Loucy (cell line): ENCODE measurements at regions not wholly inside any gene's neighbourhood (a gene's known extent, or its start where the extent isn't known, plus 50 kb on each side); places are given as distances from the start of the nearest gene placed in this dataset.

ENCODE experiments used
- H2AFZ ChIP-seq: fragments of 200-600 bp; sonication (generic); 2 replicates; pipeline ENCODE4 v1.6.0; 2016; ENCODE audit warnings: antibody characterized with exemption, mild to moderate bottlenecking, low read length, moderate library complexity
- H3F3A ChIP-seq: fragments of 200-600 bp; 2 replicates; pipeline ENCODE4 v1.6.0; 2016; ENCODE audit warnings: antibody characterized with exemption, low read depth, mild to moderate bottlenecking
- H3K27me3 ChIP-seq: fragments of 200-600 bp; sonication (generic); 2 replicates; pipeline ENCODE4 v1.6.1; 2014; ENCODE audit warnings: low read length, mild to moderate bottlenecking; ENCODE audit not compliant: insufficient read depth, poor library complexity, severe bottlenecking
- H3K36me3 ChIP-seq: fragments of 200-600 bp; sonication (generic); 2 replicates; pipeline ENCODE4 v1.6.1; 2016; ENCODE audit warnings: low read length; ENCODE audit not compliant: insufficient read depth
- H3K4me1 ChIP-seq: fragments of 200-600 bp; sonication (generic); 2 replicates; pipeline ENCODE4 v1.5.1; 2014; ENCODE audit warnings: low read length, mild to moderate bottlenecking; ENCODE audit not compliant: insufficient read depth, poor library complexity, severe bottlenecking
- H3K4me2 ChIP-seq: fragments of 200-600 bp; sonication (generic); 2 replicates; pipeline ENCODE4 v1.6.0; 2014; ENCODE audit warnings: antibody characterized with exemption, low read length, low read depth, mild to moderate bottlenecking; ENCODE audit not compliant: poor library complexity, severe bottlenecking
- H3K4me3 ChIP-seq: fragments of 200-600 bp; sonication (generic); 2 replicates; pipeline ENCODE4 v1.5.1; 2014; ENCODE audit warnings: low read length, mild to moderate bottlenecking, mixed read lengths; ENCODE audit not compliant: poor library complexity, severe bottlenecking
- H3K79me2 ChIP-seq: fragments of 200-600 bp; sonication (generic); 2 replicates; pipeline ENCODE4 v1.6.1; 2014; ENCODE audit warnings: low read length; ENCODE audit not compliant: insufficient read depth
- H3K9ac ChIP-seq: fragments of 200-600 bp; sonication (generic); 2 replicates; pipeline ENCODE4 v1.6.0; 2014; ENCODE audit warnings: mild to moderate bottlenecking, low read depth, low read length, moderate library complexity; ENCODE audit not compliant: poor library complexity, severe bottlenecking
- H3K9me2 ChIP-seq: fragments of 200-600 bp; sonication (generic); replicated peaks from 2 replicates; pipeline ENCODE4 v1.6.1; 2016; ENCODE audit warnings: low read depth, low read length, mixed read lengths
- H3K9me3 ChIP-seq: fragments of 200-600 bp; sonication (generic); 2 replicates; pipeline ENCODE4 v1.6.1; 2014; ENCODE audit warnings: mild to moderate bottlenecking, antibody characterized with exemption, low read length, low read depth; ENCODE audit not compliant: insufficient read depth
- H4K20me1 ChIP-seq: fragments of 200-600 bp; sonication (generic); 2 replicates; pipeline ENCODE4 v1.6.0; 2014; ENCODE audit warnings: antibody characterized with exemption, low read length, mild to moderate bottlenecking; ENCODE audit not compliant: insufficient read depth, poor library complexity, severe bottlenecking
- EZH2phosphoT487 ChIP-seq: fragments of 200-600 bp; IDR thresholded peaks from 2 replicates; pipeline ENCODE4 v1.6.1; 2018; ENCODE audit warnings: antibody characterized with exemption, mild to moderate bottlenecking, moderate library complexity, borderline replicate concordance
- TF ChIP-seq, protein P1 (sequence below): fragments of 200-600 bp; sonication (generic); conservative IDR thresholded peaks from 2 replicates; pipeline ENCODE4 v1.5.1; 2014; ENCODE audit warnings: mild to moderate bottlenecking, antibody characterized with exemption, low read length

DNA sequence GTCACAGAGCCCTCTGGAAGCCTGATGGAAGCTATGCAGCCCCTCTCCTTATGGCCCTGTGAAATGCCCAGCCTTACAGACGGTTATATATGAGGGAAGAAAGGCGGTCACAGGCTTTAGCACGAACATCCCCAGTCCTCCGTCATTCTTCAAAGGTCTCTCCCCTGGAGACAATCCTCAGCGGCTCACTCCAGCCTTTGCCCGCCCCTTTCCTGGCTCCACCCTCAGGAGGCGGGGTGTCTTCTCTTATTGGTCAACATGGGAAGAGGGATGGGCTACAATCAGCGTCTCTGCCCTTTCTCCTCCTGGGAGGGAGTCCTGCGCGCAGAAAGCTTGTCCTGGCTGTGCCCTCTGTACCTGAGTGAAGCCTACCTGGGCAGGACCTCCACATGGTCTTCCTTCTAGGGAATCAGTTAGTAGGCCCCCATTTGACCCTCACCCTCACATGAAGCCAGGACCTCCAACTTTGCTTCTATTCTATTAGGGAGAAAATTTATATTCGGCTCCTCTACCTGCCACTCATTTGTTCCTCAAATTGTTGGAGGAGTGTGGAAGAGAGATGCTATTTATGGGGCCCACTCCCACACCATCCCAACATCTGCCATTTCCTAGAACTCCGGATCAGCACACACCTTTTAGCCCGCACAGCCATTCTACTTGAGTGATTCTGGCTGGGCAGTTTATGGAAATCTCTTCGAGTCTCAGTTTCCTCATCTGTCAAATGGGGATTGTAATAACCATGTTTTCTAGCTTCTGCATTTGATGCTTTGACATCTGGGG is 112.9 kb upstream of the SLC6A11 start:
- no peaks in the 10 kb centered on the region for H3K36me3 ChIP-seq
- no peaks in the 10 kb centered on the region for H3F3A ChIP-seq
- no peak overlapping the region for H2AFZ ChIP-seq
- H3K9me3 ChIP-seq, result no peaks in the 10 kb centered on the region
- H3K4me2 ChIP-seq, result no peak overlapping the region
- no peaks in the 10 kb centered on the region for H3K79me2 ChIP-seq
- H3K4me1 ChIP-seq, result no peaks in the 10 kb centered on the region
- H3K4me3 ChIP-seq, result no peak overlapping the region
- TF ChIP-seq EZH2phosphoT487, result no peak
- TF ChIP-seq, protein P1, sequence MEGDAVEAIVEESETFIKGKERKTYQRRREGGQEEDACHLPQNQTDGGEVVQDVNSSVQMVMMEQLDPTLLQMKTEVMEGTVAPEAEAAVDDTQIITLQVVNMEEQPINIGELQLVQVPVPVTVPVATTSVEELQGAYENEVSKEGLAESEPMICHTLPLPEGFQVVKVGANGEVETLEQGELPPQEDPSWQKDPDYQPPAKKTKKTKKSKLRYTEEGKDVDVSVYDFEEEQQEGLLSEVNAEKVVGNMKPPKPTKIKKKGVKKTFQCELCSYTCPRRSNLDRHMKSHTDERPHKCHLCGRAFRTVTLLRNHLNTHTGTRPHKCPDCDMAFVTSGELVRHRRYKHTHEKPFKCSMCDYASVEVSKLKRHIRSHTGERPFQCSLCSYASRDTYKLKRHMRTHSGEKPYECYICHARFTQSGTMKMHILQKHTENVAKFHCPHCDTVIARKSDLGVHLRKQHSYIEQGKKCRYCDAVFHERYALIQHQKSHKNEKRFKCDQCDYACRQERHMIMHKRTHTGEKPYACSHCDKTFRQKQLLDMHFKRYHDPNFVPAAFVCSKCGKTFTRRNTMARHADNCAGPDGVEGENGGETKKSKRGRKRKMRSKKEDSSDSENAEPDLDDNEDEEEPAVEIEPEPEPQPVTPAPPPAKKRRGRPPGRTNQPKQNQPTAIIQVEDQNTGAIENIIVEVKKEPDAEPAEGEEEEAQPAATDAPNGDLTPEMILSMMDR, result no peak
- H3K27me3 ChIP-seq, result no peaks in the 10 kb centered on the region
- no peaks in the 10 kb centered on the region for H3K9me2 ChIP-seq
- no peaks in the 10 kb centered on the region for H4K20me1 ChIP-seq
- H3K9ac ChIP-seq, result no peak overlapping the region

DNA sequence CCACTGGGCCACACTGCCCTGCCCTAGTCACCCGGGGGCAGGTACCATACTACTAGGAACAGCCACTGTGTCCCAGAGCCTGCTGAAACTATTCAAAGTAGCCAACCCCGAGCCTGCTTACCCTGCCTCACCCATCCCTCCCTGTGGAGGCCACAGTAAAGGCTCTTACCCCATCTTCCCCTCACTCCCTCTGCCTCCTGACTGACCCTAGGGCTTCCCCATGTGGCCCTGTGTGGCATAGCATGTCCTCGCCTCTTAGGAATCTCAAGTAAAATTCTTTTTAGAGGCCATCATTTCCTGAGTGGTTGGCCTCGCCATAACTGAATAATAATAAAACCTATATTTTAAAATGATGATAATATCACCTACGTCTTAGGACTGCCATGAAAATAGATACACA is 112.2 kb upstream of the SLC6A11 start:
- Histone ChIP-seq H3K36me3 (no peaks in the 10 kb centered on the region), H3K4me1 (no peaks in the 10 kb centered on the region), H3K4me3 (no peak overlapping the region), H2AFZ (no peak overlapping the region), H3K27me3 (no peaks in the 10 kb centered on the region), H3F3A (no peaks in the 10 kb centered on the region), H3K9ac (no peak overlapping the region), H3K9me2 (no peaks in the 10 kb centered on the region), H3K9me3 (no peaks in the 10 kb centered on the region), H4K20me1 (no peaks in the 10 kb centered on the region), H3K4me2 (no peak overlapping the region), H3K79me2 (no peaks in the 10 kb centered on the region)
- TF ChIP-seq, protein P1, result no peak; the same call in 1 of the 2 replicates
- no peak for TF ChIP-seq EZH2phosphoT487

DNA sequence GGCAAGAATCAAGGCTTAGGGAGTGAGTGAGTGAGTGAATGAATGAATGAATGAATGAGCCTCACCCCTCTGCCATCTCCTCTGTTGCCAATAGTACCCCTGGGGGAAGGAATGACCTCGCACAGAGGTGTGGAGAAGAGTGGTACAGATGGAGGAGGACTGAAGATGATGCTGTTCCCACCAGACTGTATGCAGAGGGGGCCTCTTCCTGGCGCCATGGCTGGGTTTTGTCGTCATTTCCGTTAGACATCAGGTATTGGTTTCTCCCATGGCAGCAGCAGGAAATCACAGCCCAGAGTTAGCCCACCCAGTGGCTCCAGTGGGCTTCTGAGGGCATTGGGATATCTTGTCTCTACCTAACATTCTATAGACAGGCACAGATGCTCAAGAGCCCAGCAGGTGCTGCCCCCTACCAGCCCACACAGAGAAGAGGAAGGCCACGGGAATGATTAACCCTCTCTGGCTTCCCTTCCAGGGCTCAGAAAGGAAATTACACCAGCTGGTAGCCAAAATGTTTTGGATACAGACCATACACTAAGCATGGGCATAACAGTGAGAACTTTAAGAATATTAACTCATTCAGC is 109.8 kb upstream of the SLC6A11 start:
- TF ChIP-seq EZH2phosphoT487, result no peak
- TF ChIP-seq, protein P1, result peak; percentile 17; the same call in 1 of the 2 replicates
- H3K4me3 ChIP-seq, result no peak overlapping the region
- no peak overlapping the region for H3K4me2 ChIP-seq
- H3K79me2 ChIP-seq, result no peaks in the 10 kb centered on the region
- H4K20me1 ChIP-seq, result no peaks in the 10 kb centered on the region
- H3K27me3 ChIP-seq, result no peaks in the 10 kb centered on the region
- no peaks in the 10 kb centered on the region for H3K9me3 ChIP-seq
- no peaks in the 10 kb centered on the region for H3K9me2 ChIP-seq
- no peak overlapping the region for H3K9ac ChIP-seq
- H3K4me1 ChIP-seq, result no peaks in the 10 kb centered on the region
- H3F3A ChIP-seq, result no peaks in the 10 kb centered on the region
- no peak overlapping the region for H2AFZ ChIP-seq
- no peaks in the 10 kb centered on the region for H3K36me3 ChIP-seq
